ENCODE measurements at regions not wholly inside any gene's neighbourhood (a gene's known extent, or its start where the extent isn't known, plus 50 kb on each side); places are given as distances from the start of the nearest gene placed in this dataset.
A peak's percentile ranks its signal among the peaks of the same experiment; 100 is the strongest.

DNA sequence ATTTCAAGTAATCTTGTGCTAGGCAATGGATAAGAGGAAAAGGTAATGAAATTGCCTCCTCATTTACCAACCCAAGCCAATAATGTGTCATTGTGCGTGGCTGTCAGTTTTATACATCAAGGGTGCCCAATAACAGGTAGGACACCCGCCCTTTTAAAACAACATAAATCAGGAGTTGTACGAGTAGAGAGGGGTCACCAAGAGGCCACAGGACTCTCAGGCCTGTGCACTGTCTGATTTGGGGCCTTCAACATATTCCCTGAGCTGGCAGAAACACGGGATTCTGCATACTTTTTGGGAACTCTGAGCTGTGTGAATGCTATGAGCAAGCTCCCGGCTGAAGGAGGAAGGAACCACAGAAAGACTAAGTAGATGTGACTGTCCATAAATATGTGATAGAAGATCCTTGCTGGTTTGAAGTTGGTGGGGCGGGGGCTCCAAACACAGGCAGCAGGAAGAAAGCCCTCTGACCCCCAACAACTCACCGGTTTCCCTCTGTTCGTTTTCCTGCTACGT, 82.7 kb upstream of the MAML3 start:
- DNase-seq (ENCODE audit: low read depth) = no peak
- no peak overlapping the region for H3K4me3 ChIP-seq (ENCODE audit: low read depth, low read length)
- TF ChIP-seq, protein P1, sequence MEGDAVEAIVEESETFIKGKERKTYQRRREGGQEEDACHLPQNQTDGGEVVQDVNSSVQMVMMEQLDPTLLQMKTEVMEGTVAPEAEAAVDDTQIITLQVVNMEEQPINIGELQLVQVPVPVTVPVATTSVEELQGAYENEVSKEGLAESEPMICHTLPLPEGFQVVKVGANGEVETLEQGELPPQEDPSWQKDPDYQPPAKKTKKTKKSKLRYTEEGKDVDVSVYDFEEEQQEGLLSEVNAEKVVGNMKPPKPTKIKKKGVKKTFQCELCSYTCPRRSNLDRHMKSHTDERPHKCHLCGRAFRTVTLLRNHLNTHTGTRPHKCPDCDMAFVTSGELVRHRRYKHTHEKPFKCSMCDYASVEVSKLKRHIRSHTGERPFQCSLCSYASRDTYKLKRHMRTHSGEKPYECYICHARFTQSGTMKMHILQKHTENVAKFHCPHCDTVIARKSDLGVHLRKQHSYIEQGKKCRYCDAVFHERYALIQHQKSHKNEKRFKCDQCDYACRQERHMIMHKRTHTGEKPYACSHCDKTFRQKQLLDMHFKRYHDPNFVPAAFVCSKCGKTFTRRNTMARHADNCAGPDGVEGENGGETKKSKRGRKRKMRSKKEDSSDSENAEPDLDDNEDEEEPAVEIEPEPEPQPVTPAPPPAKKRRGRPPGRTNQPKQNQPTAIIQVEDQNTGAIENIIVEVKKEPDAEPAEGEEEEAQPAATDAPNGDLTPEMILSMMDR (IDR thresholded peaks at IDR 0.05; ENCODE audit: insufficient read depth, low read length) = no peak

DNA sequence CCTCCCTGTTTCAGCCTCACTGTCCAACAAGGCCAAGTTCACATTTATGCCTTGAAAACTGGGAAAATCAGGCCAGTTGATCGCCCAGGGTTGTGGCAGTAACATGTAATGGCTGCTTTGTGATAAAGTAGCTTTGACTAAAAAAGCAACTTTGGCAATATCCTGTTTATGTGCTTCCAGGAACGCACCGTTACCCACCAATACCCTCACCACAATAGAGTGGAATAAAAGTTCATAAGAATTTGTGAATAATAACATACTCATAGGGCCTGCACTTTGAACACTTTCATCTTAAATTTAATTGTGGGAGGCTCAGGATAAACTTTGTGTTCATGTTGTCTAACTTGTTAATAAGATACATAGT, 80.7 kb upstream of the MAML3 start:
- DNase-seq (ENCODE audit: low read depth) = no peak
- H3K4me3 ChIP-seq (ENCODE audit: low read depth, low read length) = no peak overlapping the region
- TF ChIP-seq, protein P1 (IDR thresholded peaks at IDR 0.05; ENCODE audit: insufficient read depth, low read length) = no peak

DNA sequence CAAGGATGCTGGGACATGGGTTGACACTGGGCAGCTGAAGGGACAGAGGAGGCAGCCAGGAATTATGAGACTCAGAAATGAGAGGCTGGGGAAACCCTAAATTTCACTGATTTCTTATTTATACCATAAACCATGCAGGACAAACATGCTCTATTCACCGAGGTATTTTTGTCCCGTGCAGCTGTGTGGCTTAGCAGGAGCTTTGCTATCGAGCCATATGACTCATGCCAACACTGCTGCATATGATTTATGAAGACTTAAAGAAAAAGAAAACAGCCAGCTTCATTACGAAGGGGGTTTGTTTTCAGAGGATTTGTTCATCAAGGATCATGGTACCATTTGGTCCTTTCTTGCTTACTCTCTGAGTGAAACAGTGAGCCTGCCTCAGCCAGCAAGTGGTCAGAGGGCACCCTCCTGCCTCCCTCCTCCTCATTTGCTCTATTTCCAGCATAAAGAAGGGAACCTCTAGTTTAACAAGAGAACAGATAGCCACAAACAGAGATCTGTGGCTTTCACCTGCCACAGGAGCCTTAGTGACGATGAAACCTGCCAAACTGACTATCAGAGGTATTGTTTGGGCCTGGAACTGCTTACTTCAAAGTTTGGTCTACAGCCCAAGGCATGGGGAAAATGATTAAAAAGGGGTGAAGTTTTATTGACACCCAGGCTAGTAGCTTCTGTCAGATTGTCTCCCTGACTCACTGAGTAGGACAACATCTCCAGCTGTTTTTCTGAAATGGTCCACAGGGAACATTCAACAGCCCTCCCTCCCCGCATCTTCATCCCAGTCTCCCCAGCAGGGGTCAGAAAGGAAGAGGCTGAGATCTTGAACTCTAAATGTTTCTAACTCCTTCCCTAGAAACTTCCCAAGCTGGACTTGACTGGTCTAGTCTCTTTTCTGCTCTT, 80.1 kb upstream of the MAML3 start:
- peak; percentile 81 for DNase-seq (ENCODE audit: low read depth)
- H3K4me3 ChIP-seq (ENCODE audit: low read depth, low read length) = no peak overlapping the region
- TF ChIP-seq, protein P1 (IDR thresholded peaks at IDR 0.05; ENCODE audit: insufficient read depth, low read length) = peak; percentile 20

DNA sequence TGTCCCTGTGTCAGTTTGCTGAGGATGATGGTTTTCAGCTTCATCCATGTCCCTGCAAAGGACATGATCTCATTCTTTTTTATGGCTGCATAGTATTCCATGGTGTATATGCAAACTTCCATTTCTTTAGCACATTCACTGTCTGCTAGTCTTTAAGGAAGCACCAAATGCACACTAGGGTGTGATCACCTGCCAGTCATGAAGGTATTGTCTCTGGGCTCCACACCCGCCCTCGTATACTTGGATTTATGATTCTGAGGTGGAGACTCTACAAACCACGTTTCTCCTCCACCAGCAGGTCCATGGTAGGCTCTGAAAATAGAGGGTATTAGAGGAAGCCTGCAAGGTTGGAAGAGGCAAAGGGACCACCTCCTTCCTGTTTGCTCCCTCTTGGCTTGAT, 75.9 kb upstream of the MAML3 start:
- TF ChIP-seq, protein P1 (IDR thresholded peaks at IDR 0.05; ENCODE audit: insufficient read depth, low read length) = no peak
- no peak for DNase-seq (ENCODE audit: low read depth)
- H3K4me3 ChIP-seq (ENCODE audit: low read depth, low read length) = no peak overlapping the region

DNA sequence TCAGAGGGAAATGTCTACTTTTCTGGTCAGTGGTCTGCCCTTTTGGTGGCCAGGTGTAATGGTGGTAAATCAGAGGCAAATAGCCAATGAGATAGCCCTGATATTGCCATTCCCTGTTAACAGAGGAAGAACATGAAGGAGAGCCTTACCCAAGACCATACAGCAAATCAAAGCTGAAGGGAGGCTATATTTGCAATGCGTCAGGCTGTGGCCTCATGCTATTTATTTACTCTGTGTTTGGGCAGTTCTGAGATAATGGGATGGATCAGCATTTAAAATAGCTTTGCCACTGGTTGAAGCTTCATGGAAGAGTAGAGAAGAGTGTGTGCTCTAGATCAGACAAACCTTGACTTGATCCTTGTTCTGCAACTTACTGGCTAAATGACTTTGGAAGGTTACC, 73.3 kb upstream of the MAML3 start:
- no peak for DNase-seq (ENCODE audit: low read depth)
- no peak overlapping the region for H3K4me3 ChIP-seq (ENCODE audit: low read depth, low read length)

DNA sequence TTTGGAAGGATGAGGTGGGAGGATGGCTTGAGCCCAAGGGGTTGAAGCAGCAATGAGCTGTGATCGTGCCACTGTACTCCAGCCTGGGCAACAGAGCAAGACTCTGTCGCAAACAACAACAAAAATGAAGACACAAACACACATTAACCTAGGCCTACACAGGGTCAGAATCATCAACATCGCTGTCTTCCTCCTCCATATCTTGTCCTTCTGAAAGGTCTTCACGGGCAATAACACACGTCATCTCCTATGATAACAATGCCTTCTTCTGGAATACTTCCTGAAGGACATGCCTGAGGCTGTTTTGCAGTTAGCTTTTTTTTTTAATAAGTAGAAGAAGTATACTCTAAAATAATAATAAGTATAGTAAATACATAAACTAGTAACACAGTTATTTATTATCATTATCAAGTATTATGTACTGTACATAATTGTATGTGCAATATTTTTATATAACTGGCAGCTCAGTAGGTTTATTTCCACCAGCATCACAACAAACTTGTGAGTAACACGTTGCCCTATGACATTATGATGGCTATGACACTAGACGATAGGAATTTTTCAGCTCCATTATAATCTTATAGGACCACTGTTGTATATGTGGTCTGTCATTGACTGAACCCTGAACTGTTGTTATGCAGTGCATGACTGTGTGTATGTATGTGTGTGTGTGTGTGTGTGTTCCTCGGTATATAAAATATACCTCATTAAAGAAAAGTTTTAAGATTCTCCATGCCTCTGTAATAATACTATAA, 69.2 kb upstream of the MAML3 start:
- TF ChIP-seq, protein P1 (IDR thresholded peaks at IDR 0.05; ENCODE audit: insufficient read depth, low read length) = no peak
- H3K4me3 ChIP-seq (ENCODE audit: low read depth, low read length) = no peak overlapping the region
- no peak for DNase-seq (ENCODE audit: low read depth)

More for the DNA sequence above, 73.3 kb upstream of the MAML3 start:
- TF ChIP-seq, protein P1 (IDR thresholded peaks at IDR 0.05; ENCODE audit: insufficient read depth, low read length) = no peak
